Astrocyte (in vitro differentiated cells and primary cell): ENCODE measurements at regions not wholly inside any gene's neighbourhood (a gene's known extent, or its start where the extent isn't known, plus 50 kb on each side); places are given as distances from the start of the nearest gene placed in this dataset.

Experiments
- DNase-seq: peaks from one replicate; pipeline ENCODE4 v3.0.0-alpha.2; 2010; ENCODE audit warnings: low read depth
- FAIRE-seq: peaks from 2 replicates; lab custom pipeline; 2011; peaks lifted over from hg19 to GRCh38; lab: Jason Lieb, UNC
- H2AFZ ChIP-seq: 2 replicates; pipeline ENCODE4 v1.6.0; 2012; ENCODE audit warnings: low read depth, low read length, inconsistent platforms
- H3K27ac ChIP-seq: 2 replicates; pipeline ENCODE4 v1.5.1; 2011; ENCODE audit warnings: low read depth, low read length, inconsistent platforms
- H3K27me3 ChIP-seq: 2 replicates; pipeline ENCODE4 v1.6.0; 2011; ENCODE audit warnings: low read length, inconsistent platforms; ENCODE audit not compliant: insufficient read depth
- H3K36me3 ChIP-seq: 2 replicates; pipeline ENCODE4 v1.5.1; 2011; ENCODE audit warnings: low read length, inconsistent platforms; ENCODE audit not compliant: insufficient read depth
- H3K4me1 ChIP-seq: 2 replicates; pipeline ENCODE4 v1.5.1; 2011; ENCODE audit warnings: low read length, inconsistent platforms; ENCODE audit not compliant: insufficient read depth
- H3K4me2 ChIP-seq: 2 replicates; pipeline ENCODE4 v1.6.0; 2012; ENCODE audit warnings: low read length, inconsistent platforms
- H3K4me3 ChIP-seq: 2 replicates; pipeline ENCODE4 v1.5.1; 2011; ENCODE audit warnings: low read depth, mild to moderate bottlenecking, low read length, inconsistent platforms; ENCODE audit not compliant: insufficient read depth
- H3K79me2 ChIP-seq: 2 replicates; pipeline ENCODE4 v1.6.0; 2012; ENCODE audit warnings: mild to moderate bottlenecking, low read length, inconsistent platforms; ENCODE audit not compliant: insufficient read depth
- H3K9ac ChIP-seq: 2 replicates; pipeline ENCODE4 v1.6.0; 2012; ENCODE audit warnings: mild to moderate bottlenecking, low read length, inconsistent platforms
- H3K9me3 ChIP-seq: 2 replicates; pipeline ENCODE4 v1.5.1; 2012; ENCODE audit warnings: low read depth, mild to moderate bottlenecking, low read length, inconsistent platforms; ENCODE audit not compliant: insufficient read depth
- H4K20me1 ChIP-seq: 2 replicates; pipeline ENCODE4 v1.6.0; 2012; ENCODE audit warnings: low read length, inconsistent platforms; ENCODE audit not compliant: insufficient read depth
- H3K27ac Mint-ChIP-seq: one replicate; pipeline ENCODE4 v1.8.0; 2021; ENCODE audit warnings: mild to moderate bottlenecking, mixed read lengths; ENCODE audit not compliant: unreplicated experiment
- H3K27me3 Mint-ChIP-seq: one replicate; pipeline ENCODE4 v1.8.0; 2021; ENCODE audit warnings: low read depth, mixed read lengths; ENCODE audit not compliant: unreplicated experiment
- H3K36me3 Mint-ChIP-seq: one replicate; pipeline ENCODE4 v1.8.0; 2021; ENCODE audit warnings: low read depth, mixed read lengths; ENCODE audit not compliant: unreplicated experiment
- H3K4me1 Mint-ChIP-seq: one replicate; pipeline ENCODE4 v1.8.0; 2021; ENCODE audit warnings: low read depth, mixed read lengths; ENCODE audit not compliant: unreplicated experiment
- H3K4me3 Mint-ChIP-seq: one replicate; pipeline ENCODE4 v1.8.0; 2021; ENCODE audit warnings: mild to moderate bottlenecking, moderate library complexity, mixed read lengths; ENCODE audit not compliant: unreplicated experiment
- H3K9me3 Mint-ChIP-seq: one replicate; pipeline ENCODE4 v1.8.0; 2021; ENCODE audit warnings: mild to moderate bottlenecking, mixed read lengths; ENCODE audit not compliant: unreplicated experiment
- CTCF ChIP-seq: IDR thresholded peaks from 2 replicates; pipeline ENCODE4 v1.5.1; 2011; ENCODE audit warnings: low read depth, mild to moderate bottlenecking, inconsistent platforms, low read length, moderate library complexity; ENCODE audit not compliant: insufficient read depth
- EZH2 ChIP-seq: IDR thresholded peaks from 2 replicates; pipeline ENCODE4 v1.6.1; 2012; ENCODE audit warnings: mild to moderate bottlenecking, low read length, inconsistent platforms; ENCODE audit not compliant: insufficient read depth

- H3K4me2 ChIP-seq, result no peak overlapping the region
- TF ChIP-seq CTCF, result no peak
- TF ChIP-seq EZH2, result no peak
- Mint-ChIP-seq H3K4me1 (peaks cover 9% of the 10 kb centered on the region), H3K36me3 (no peaks in the 10 kb centered on the region), H3K9me3 (peaks cover 4% of the 10 kb centered on the region), H3K27ac (no peak overlapping the region), H3K4me3 (no peak overlapping the region), H3K27me3 (no peaks in the 10 kb centered on the region)
- DNase-seq (no peak), FAIRE-seq (no peak)
- H3K9ac ChIP-seq, result no peak overlapping the region
- H4K20me1 ChIP-seq, result no peaks in the 10 kb centered on the region
- H3K9me3 ChIP-seq, result no peaks in the 10 kb centered on the region
- H3K4me3 ChIP-seq, result no peak overlapping the region
- no peak overlapping the region for H2AFZ ChIP-seq
- H3K79me2 ChIP-seq, result no peaks in the 10 kb centered on the region
- H3K27me3 ChIP-seq, result no peaks in the 10 kb centered on the region
- H3K4me1 ChIP-seq, result peaks cover 10% of the 10 kb centered on the region
- H3K27ac ChIP-seq, result no peak overlapping the region
- no peaks in the 10 kb centered on the region for H3K36me3 ChIP-seq
These were observed 328.1 kb upstream of the SNX7 start for GRCh38 chr1:98333406-98333805.

DNA sequence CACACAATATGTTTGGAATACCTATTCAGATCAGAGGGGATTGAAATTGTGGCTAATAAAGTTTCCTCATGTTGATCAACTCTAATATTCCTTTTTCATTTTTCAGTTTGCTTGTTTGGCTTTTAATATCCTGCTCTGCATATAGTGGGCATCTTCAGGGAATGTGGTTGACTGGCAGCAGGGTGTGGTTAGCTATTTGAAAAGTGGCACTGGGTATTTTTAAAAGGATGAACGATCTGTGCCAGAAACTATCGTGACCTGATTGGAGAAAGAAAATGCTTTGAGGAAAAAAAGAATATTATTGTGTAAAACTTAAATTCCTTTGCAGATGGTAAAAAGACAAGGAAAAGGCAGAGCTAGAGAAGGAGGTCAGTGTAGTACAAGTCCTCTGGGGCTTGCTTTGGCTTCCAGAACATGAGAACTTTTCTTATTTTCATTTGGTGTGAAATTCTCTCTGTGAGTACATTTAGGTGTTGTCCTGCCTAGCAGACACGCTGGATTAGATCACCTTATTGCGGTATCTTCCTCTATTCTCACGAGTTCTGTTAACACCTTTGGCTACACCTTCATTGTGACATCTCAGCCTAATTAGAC, 329.7 kb upstream of the SNX7 start:
- DNase-seq, result no peak
- peaks cover 4% of the 10 kb centered on the region for H3K9me3 Mint-ChIP-seq
- Histone ChIP-seq H3K27ac (peak overlapping the region; percentile 23), H3K79me2 (no peaks in the 10 kb centered on the region), H2AFZ (no peak overlapping the region), H4K20me1 (no peaks in the 10 kb centered on the region), H3K9ac (no peak overlapping the region), H3K4me3 (no peak overlapping the region), H3K27me3 (no peaks in the 10 kb centered on the region), H3K4me2 (peak overlapping the region; percentile 29), H3K36me3 (no peaks in the 10 kb centered on the region), H3K4me1 (peaks cover 22% of the 10 kb centered on the region), H3K9me3 (no peaks in the 10 kb centered on the region)
- H3K4me1 Mint-ChIP-seq, result peaks cover 18% of the 10 kb centered on the region
- peak; percentile 41 for FAIRE-seq
- peak overlapping the region; percentile 59 for H3K27ac Mint-ChIP-seq
- TF ChIP-seq EZH2 (no peak), CTCF (no peak)
- no peak overlapping the region for H3K4me3 Mint-ChIP-seq
- H3K36me3 Mint-ChIP-seq, result no peaks in the 10 kb centered on the region
- no peaks in the 10 kb centered on the region for H3K27me3 Mint-ChIP-seq

DNA sequence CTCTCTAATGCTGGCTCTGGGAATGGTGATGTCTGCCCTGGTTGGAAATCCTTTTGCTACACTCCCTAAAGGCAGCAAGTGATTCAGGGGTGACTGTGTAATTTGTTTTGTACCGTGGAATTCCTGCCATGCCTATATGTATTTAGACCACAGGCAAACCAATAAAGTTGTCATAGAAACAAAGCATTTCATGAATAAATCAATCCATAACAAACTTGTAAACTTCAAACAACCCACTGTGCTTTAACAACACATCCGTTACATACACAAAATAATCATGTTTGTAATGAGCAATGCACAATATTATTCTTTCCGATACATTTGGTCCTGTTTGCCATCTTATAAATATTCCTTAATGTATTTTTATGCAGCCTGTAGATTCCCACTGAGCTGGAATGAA, 330.3 kb upstream of the SNX7 start:
- Mint-ChIP-seq H3K27ac (peak overlapping the region; percentile 16), H3K4me3 (no peak overlapping the region), H3K36me3 (no peaks in the 10 kb centered on the region), H3K4me1 (peaks cover 22% of the 10 kb centered on the region), H3K9me3 (peaks cover 4% of the 10 kb centered on the region), H3K27me3 (no peaks in the 10 kb centered on the region)
- no peaks in the 10 kb centered on the region for H3K9me3 ChIP-seq
- H3K9ac ChIP-seq, result peak overlapping the region; percentile 20
- no peaks in the 10 kb centered on the region for H3K27me3 ChIP-seq
- peaks cover 24% of the 10 kb centered on the region for H3K4me1 ChIP-seq
- H3K4me3 ChIP-seq, result no peak overlapping the region
- no peaks in the 10 kb centered on the region for H4K20me1 ChIP-seq
- TF ChIP-seq CTCF, result no peak
- no peak for TF ChIP-seq EZH2
- peak overlapping the region; percentile 29 for H3K4me2 ChIP-seq
- no peaks in the 10 kb centered on the region for H3K36me3 ChIP-seq
- FAIRE-seq (no peak), DNase-seq (peak; percentile 58)
- no peaks in the 10 kb centered on the region for H3K79me2 ChIP-seq
- no peak overlapping the region for H2AFZ ChIP-seq
- peak overlapping the region; percentile 39 for H3K27ac ChIP-seq
